Transverse colon (tissue), 4 donors: ENCODE measurements at regions not wholly inside any gene's neighbourhood (a gene's known extent, or its start where the extent isn't known, plus 50 kb on each side); places are given as distances from the start of the nearest gene placed in this dataset.
"Not testable (repeated sequence)": the region's sequence is repeated elsewhere in the genome, so short reads cannot be mapped to it uniquely, and the experiment has no call there.

Experiments
- DNase-seq: peaks from one replicate; pipeline ENCODE4 v3.0.0-alpha.2; 2019
- H3K27ac ChIP-seq, 4 donors: fragments of 200-600 bp; sonication (generic); 2 replicates each; pipeline ENCODE4 v1.5.1; 2016 to 2018; ENCODE audit warnings: inconsistent platforms in 4 of 4
- H3K27me3 ChIP-seq: fragments of 200-600 bp; sonication (generic); 2 replicates; pipeline ENCODE4 v1.5.1; 2017; ENCODE audit warnings: inconsistent platforms
- H3K36me3 ChIP-seq, 4 donors: fragments of 200-600 bp; sonication (generic); 2 replicates each; pipeline ENCODE4 v1.5.1; 2017 to 2019; ENCODE audit warnings: inconsistent platforms in 4 of 4
- H3K4me1 ChIP-seq, 4 donors: fragments of 200-600 bp; sonication (generic); 2 replicates each; pipeline ENCODE4 v1.5.1; 2017 to 2020; ENCODE audit warnings: inconsistent platforms in 4 of 4
- H3K4me3 ChIP-seq, 4 donors: fragments of 200-600 bp; sonication (generic); 1 replicate in 1 of 4; 2 replicates in 3 of 4; pipeline versions ENCODE4 v1.5.1 to v1.6.1; 2017 to 2019; ENCODE audit warnings: inconsistent platforms in 4 of 4
- H3K9me3 ChIP-seq, 2 donors: fragments of 200-600 bp; sonication (generic); 2 replicates each; pipeline ENCODE4 v1.5.1; 2017 to 2019; ENCODE audit warnings: inconsistent platforms in 2 of 2
- EP300 ChIP-seq: sonication (generic); formaldehyde crosslinking; IDR thresholded peaks from one replicate; pipeline ENCODE4 v1.6.1; 2017; ENCODE audit warnings: antibody characterized with exemption, low read depth
- POLR2A ChIP-seq: fragments of 450-650 bp; IDR thresholded peaks from one replicate; pipeline ENCODE4 v1.6.1; 2016; ENCODE audit warnings: antibody characterized with exemption, mild to moderate bottlenecking, moderate library complexity
- POLR2AphosphoS5 ChIP-seq, 3 donors: sonication (generic); formaldehyde crosslinking; IDR thresholded peaks; one replicate each; pipeline ENCODE4 v1.6.1; 2016; ENCODE audit warnings: antibody characterized with exemption in 3 of 3
- WGBS, 2 donors: methylation state at CpG; one replicate each; pipeline ENCODE4 v1.1.5; 2018; ENCODE audit warnings: low coverage in 1 of 2; 5-methylcytosine and 5-hydroxymethylcytosine counted together
- in situ Hi-C, 4 donors: fragments of 200-750 bp; cut with MboI; loops; one replicate each; pipeline versions ENCODE4 v1.15.0 to v1.15.1; 2017; ENCODE audit warnings: low sequenced_read_pairs in 3 of 4, low pct_ligation_motif_present in 1 of 4, low pct_unique_long_range_greater_than_20kb in 1 of 4
- intact Hi-C: fragments of 100-400 bp; cut with DNase I; formaldehyde crosslinking; loops from one replicate; pipeline ENCODE4 v1.15.1; 2023; ENCODE audit warnings: low total_unique reads
- TF ChIP-seq, protein P1 (sequence below), 5 experiments: fragments of 200-600 bp in 3 of 5; fragments of 450-650 bp in 2 of 5; sonication (generic) in 3 of 5; IDR thresholded peaks; 1 replicate in 2 of 5; 2 replicates in 3 of 5; pipeline ENCODE4 v1.5.1; 2016 to 2017; ENCODE audit warnings: antibody characterized with exemption in 5 of 5, inconsistent platforms in 3 of 5, mild to moderate bottlenecking in 2 of 5, moderate library complexity in 1 of 5

DNA sequence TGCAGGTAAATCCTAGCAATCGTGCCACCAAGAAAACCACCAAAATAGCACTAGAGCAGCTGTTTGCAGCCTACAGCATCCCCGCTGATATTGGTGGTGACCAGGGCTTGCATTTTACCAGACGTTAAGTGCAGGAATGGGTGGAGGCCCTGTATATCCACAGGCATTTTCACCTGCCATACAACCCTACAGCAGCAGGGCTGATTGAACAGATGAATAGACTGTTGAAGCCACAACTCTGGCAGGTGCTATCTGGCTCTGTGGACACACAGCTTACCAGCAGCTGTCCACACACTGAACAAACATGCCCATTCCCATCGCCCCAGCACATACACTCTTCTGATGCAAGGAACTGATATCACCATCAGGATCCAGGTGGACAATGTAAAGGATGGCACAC lies 154.5 kb upstream of the APC start:
- in situ Hi-C loops (no loop called here), intact Hi-C loops (no loop called here)
- H3K4me1 ChIP-seq = no peaks in the 10 kb centered on the region
- 60 to 95% methylated on average over 1 to 4 of the region's 4 CpGs for WGBS, 2 donors
- no peaks in the 10 kb centered on the region for H3K27me3 ChIP-seq
- H3K4me3 ChIP-seq = no peak overlapping the region
- no peaks in the 10 kb centered on the region for H3K9me3 ChIP-seq
- TF ChIP-seq EP300 (no peak), POLR2A (no peak), POLR2AphosphoS5 (IDR thresholded peaks at IDR 0.05) (no peak)
- TF ChIP-seq, protein P1, sequence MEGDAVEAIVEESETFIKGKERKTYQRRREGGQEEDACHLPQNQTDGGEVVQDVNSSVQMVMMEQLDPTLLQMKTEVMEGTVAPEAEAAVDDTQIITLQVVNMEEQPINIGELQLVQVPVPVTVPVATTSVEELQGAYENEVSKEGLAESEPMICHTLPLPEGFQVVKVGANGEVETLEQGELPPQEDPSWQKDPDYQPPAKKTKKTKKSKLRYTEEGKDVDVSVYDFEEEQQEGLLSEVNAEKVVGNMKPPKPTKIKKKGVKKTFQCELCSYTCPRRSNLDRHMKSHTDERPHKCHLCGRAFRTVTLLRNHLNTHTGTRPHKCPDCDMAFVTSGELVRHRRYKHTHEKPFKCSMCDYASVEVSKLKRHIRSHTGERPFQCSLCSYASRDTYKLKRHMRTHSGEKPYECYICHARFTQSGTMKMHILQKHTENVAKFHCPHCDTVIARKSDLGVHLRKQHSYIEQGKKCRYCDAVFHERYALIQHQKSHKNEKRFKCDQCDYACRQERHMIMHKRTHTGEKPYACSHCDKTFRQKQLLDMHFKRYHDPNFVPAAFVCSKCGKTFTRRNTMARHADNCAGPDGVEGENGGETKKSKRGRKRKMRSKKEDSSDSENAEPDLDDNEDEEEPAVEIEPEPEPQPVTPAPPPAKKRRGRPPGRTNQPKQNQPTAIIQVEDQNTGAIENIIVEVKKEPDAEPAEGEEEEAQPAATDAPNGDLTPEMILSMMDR (IDR thresholded peaks at IDR 0.05) = no peak
- H3K36me3 ChIP-seq = no peaks in the 10 kb centered on the region
- H3K27ac ChIP-seq = no peak overlapping the region
- DNase-seq = no peak

DNA sequence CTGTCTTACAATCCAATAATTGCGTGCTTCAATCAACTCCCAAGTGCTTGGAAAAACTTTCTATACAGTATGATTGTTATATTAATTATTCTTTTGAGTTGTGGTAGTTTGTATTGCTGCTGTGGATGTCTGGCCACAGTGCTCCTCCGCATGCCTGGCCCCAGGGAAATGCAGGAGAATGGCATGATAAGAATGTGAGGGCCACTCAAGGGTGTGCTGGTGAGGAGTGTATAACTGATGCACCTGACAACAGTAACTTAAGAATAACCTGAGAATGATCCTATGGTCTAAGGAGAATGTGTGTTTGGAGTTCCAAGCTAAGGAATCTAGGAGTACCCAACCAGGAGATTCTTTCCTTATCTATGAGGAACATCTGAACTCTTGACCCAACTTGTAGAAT lies 152.9 kb upstream of the APC start:
- Histone ChIP-seq H3K9me3 (no peaks in the 10 kb centered on the region), H3K36me3 (no peaks in the 10 kb centered on the region), H3K27ac (no peak overlapping the region), H3K4me3 (no peak overlapping the region), H3K27me3 (no peaks in the 10 kb centered on the region), H3K4me1 (no peaks in the 10 kb centered on the region)
- WGBS, 2 donors = 69 to 83% methylated on average over 1 to 2 of the region's 2 CpGs
- no peak for DNase-seq
- TF ChIP-seq, protein P1 (IDR thresholded peaks at IDR 0.05) = no peak
- TF ChIP-seq POLR2A = no peak
- intact Hi-C loops = no loop called here
- in situ Hi-C loops = no loop called here

DNA sequence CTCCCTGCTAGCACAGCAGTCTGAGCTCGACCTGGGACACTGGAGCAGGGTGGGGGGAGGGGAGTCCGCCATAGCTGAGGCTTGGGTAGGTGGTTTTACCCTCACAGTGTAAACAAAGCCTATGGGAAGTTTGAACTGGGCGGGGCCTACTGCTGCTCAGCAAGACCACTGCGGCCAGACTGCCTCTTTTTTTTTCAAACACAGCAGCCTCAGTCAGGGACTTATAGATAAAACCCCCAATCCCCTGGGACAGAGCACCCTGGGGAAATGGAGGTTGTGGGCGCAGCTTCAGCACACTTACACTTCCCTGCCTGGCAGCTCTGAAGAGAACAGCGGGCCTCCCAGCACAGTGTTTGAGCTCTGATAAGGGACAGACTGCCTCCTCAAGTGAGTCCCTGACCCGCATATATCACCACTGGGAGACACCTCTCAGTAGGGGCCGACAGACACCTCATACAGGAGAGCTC lies 151.1 kb upstream of the APC start:
- no peaks in the 10 kb centered on the region for H3K9me3 ChIP-seq
- H3K27ac ChIP-seq = no peak overlapping the region
- TF ChIP-seq, protein P1 (IDR thresholded peaks at IDR 0.05) = no peak
- no peak for TF ChIP-seq EP300
- intact Hi-C loops (no loop called here), in situ Hi-C loops (no loop called here)
- 59% methylated on average over 7 of the region's 8 CpGs; no CpG with 5 or more reads in 1 of the 2 donors for WGBS, 2 donors
- no peaks in the 10 kb centered on the region for H3K4me1 ChIP-seq
- no peaks in the 10 kb centered on the region for H3K27me3 ChIP-seq
- no peak for DNase-seq
- no peak overlapping the region for H3K4me3 ChIP-seq
- H3K36me3 ChIP-seq = no peaks in the 10 kb centered on the region

DNA sequence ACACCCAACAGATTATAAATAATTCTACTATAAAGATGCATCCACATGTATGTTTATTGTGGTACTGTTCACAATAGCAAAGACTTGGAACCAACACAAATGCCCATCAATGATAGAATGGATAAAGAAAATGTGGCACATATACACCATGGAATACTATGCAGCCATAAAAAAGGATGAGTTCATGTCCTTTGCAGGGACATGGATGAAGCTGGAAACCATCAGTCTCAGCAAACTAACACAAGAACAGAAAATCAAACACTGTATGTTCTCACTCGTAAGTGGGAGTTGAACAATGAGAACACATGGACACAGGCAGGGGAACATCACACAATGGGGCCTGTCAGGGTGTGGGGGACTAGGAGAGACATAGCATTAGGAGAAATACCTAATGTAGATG lies 146.8 kb upstream of the APC start:
- H3K27ac ChIP-seq, H3K9me3 ChIP-seq, H3K4me1 ChIP-seq, H3K4me3 ChIP-seq, in situ Hi-C loops, intact Hi-C loops, H3K36me3 ChIP-seq, DNase-seq, H3K27me3 ChIP-seq: not testable (repeated sequence)
- WGBS, 2 donors = 82 to 96% methylated on average over 1 of the region's 1 CpG

DNA sequence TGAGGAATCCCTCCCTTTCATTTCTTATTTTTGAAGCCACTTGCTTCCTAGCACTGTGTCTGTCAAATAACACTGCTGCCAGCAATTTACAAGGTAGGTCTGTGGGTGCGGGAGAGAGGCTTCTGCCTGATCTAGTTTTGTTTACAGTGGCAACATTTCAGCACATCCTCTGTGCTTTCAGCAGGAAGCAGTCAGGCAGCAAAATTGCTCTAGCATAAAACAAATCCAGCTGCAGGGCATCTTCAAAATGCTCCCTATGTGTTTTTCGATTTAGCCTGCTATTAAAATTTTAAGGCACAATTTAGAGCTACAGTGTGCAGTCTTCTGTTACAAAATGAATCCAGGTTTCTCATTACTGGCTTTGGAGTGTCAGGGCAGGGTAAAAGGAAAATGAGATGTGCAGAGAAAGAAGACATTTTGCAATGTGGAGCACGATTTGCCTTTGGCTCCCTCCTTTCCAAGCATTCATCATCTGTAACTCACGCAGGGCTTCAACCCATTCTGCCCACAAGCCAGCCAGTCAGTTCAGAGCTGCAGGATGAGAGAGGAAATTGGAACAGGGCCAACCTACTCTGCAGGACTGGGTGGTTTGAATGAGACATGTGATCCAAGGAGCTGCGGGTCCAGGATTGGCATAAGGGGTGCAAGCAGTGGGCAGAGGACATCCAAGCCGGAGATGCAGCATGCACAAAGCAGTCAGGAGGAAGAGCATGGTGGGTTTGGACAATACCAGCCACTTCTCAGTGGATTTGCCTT lies 143.4 kb upstream of the APC start:
- in situ Hi-C loops (no loop called here), intact Hi-C loops (no loop called here)
- H3K27ac ChIP-seq = no peak overlapping the region
- WGBS, 2 donors = 27 to 50% methylated on average over 2 to 6 of the region's 6 CpGs
- H3K9me3 ChIP-seq = no peaks in the 10 kb centered on the region
- peaks cover 0 to 9% (median 0%) of the 10 kb centered on the region in 4 donors for H3K4me1 ChIP-seq
- DNase-seq = no peak
- H3K4me3 ChIP-seq = no peak overlapping the region
- no peak for TF ChIP-seq POLR2A
- no peak for TF ChIP-seq POLR2AphosphoS5 (IDR thresholded peaks at IDR 0.05)
- no peak for TF ChIP-seq EP300
- TF ChIP-seq, protein P1 (IDR thresholded peaks at IDR 0.05) = no peak
- no peaks in the 10 kb centered on the region for H3K27me3 ChIP-seq
- no peaks in the 10 kb centered on the region for H3K36me3 ChIP-seq
